Panc1 (cell line): ENCODE measurements at regions not wholly inside any gene's neighbourhood (a gene's known extent, or its start where the extent isn't known, plus 50 kb on each side); places are given as distances from the start of the nearest gene placed in this dataset.

Experiments used
- ATAC-seq: fragments of 200-7000 bp; cut with Tn5 transposase; 2 replicates; pipeline ENCODE4 v1.9.1; 2020; ENCODE audit warnings: mild to moderate bottlenecking, moderate library complexity
- BruUV-seq: library from RNA; stranded (reverse); fragments of 400-500 nt; replicated peaks from 2 replicates; lab custom pipeline; 2021; lab: Mats Ljungman, UMichigan
- CTCF ChIA-PET: fragments of 300-600 bp; sonication (Branson Sonifier 250); formaldehyde crosslinking; loops from one replicate; lab custom pipeline; 2022; ENCODE audit warnings: antibody characterized with exemption; lab: Charles Lee
- POLR2A ChIA-PET: fragments of 300-600 bp; sonication (Branson Sonifier 250); formaldehyde crosslinking; loops from one replicate; lab custom pipeline; 2022; ENCODE audit warnings: antibody characterized with exemption; lab: Charles Lee
- DNase-seq: peaks from one replicate; pipeline ENCODE4 v3.0.0-alpha.2; 2010; ENCODE audit warnings: low read depth, low spot score
- H3K27ac ChIP-seq: 2 replicates; pipeline ENCODE4 v1.5.1; 2011; ENCODE audit warnings: mild to moderate bottlenecking, low read length, inconsistent platforms
- H3K27me3 ChIP-seq: fragments of 200-500 bp; sonication (Bioruptor generic); 2 replicates; pipeline ENCODE4 v1.6.0; 2014; ENCODE audit warnings: low read length, inconsistent platforms; ENCODE audit not compliant: control insufficient read depth, insufficient read depth
- H3K36me3 ChIP-seq: fragments of 200-500 bp; sonication (Bioruptor generic); 2 replicates; pipeline ENCODE4 v1.5.1; 2014; ENCODE audit warnings: inconsistent platforms, mild to moderate bottlenecking, low read length, moderate library complexity; ENCODE audit not compliant: control insufficient read depth, insufficient read depth
- H3K4me1 ChIP-seq: 2 replicates; pipeline ENCODE4 v1.5.1; 2011; ENCODE audit warnings: inconsistent platforms, mild to moderate bottlenecking, low read length, moderate library complexity; ENCODE audit not compliant: control insufficient read depth, insufficient read depth
- H3K4me3 ChIP-seq, 2 experiments: 2 replicates each; pipeline ENCODE4 v1.5.1; 2011 to 2012; ENCODE audit warnings: low read depth in 2 of 2, low read length in 2 of 2, mild to moderate bottlenecking in 2 of 2, inconsistent platforms in 1 of 2, moderate library complexity in 1 of 2
- H3K9me3 ChIP-seq: fragments of 200-500 bp; sonication (Bioruptor generic); 2 replicates; pipeline ENCODE4 v1.5.1; 2014; ENCODE audit warnings: low read depth, mild to moderate bottlenecking, inconsistent platforms, low read length, moderate library complexity; ENCODE audit not compliant: control insufficient read depth, insufficient read depth
- POLR2AphosphoS5 ChIP-seq: IDR thresholded peaks from 2 replicates; pipeline ENCODE4 v1.6.1; 2012; ENCODE audit warnings: mild to moderate bottlenecking, low read depth, low read length, moderate library complexity
- SIN3A ChIP-seq: IDR thresholded peaks from 2 replicates; pipeline ENCODE4 v1.6.1; 2012; ENCODE audit warnings: low read depth, mild to moderate bottlenecking, low read length, moderate library complexity, borderline replicate concordance; ENCODE audit not compliant: insufficient read depth
- TCF7L2 ChIP-seq: IDR thresholded peaks from 2 replicates; pipeline ENCODE4 v1.6.1; 2011; ENCODE audit warnings: mild to moderate bottlenecking, low read depth, low read length, inconsistent platforms
- in situ Hi-C: cut with HindIII; loops from 2 replicates; pipeline ENCODE4 v1.10.0; 2016; ENCODE audit warnings: low sequenced_read_pairs, low pct_unique_long_range_greater_than_20kb
- intact Hi-C: fragments of 100-400 bp; cut with micrococcal nuclease; formaldehyde crosslinking; loops from one replicate; pipeline ENCODE4 v1.10.0; 2022; ENCODE audit not compliant: unreplicated experiment
- TF ChIP-seq, protein P1 (sequence below): fragments of 450-650 bp; IDR thresholded peaks from 2 replicates; pipeline ENCODE4 v1.5.1; 2017; ENCODE audit warnings: mild to moderate bottlenecking
- TF ChIP-seq, protein P2 (sequence below), 2 experiments: IDR thresholded peaks; 2 replicates each; pipeline ENCODE4 v1.6.1; 2011 to 2012; ENCODE audit warnings: low read depth in 2 of 2, control low read depth in 1 of 2, low read length in 1 of 2, mild to moderate bottlenecking in 1 of 2, moderate library complexity in 1 of 2; ENCODE audit not compliant: insufficient read depth in 1 of 2

- Histone ChIP-seq H3K36me3 (no peaks in the 10 kb centered on the region), H3K27me3 (no peaks in the 10 kb centered on the region), H3K4me1 (no peaks in the 10 kb centered on the region), H3K9me3 (no peaks in the 10 kb centered on the region), H3K4me3 (no peak overlapping the region), H3K27ac (no peak overlapping the region)
- TF ChIP-seq POLR2AphosphoS5: no peak
- TF ChIP-seq, protein P1, sequence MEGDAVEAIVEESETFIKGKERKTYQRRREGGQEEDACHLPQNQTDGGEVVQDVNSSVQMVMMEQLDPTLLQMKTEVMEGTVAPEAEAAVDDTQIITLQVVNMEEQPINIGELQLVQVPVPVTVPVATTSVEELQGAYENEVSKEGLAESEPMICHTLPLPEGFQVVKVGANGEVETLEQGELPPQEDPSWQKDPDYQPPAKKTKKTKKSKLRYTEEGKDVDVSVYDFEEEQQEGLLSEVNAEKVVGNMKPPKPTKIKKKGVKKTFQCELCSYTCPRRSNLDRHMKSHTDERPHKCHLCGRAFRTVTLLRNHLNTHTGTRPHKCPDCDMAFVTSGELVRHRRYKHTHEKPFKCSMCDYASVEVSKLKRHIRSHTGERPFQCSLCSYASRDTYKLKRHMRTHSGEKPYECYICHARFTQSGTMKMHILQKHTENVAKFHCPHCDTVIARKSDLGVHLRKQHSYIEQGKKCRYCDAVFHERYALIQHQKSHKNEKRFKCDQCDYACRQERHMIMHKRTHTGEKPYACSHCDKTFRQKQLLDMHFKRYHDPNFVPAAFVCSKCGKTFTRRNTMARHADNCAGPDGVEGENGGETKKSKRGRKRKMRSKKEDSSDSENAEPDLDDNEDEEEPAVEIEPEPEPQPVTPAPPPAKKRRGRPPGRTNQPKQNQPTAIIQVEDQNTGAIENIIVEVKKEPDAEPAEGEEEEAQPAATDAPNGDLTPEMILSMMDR: no peak
- BruUV-seq: no TSS peak
- ChIA-PET CTCF (no interaction called here), POLR2A (no interaction called here)
- intact Hi-C loops: no loop called here
- no peak for DNase-seq
- ATAC-seq: no peak
- in situ Hi-C loops: no loop called here
These were observed 102.3 kb upstream of the WDR72 start for GRCh38 chr15:53861792-53862191.

- no peak overlapping the region for H3K4me3 ChIP-seq
- H3K4me1 ChIP-seq: no peaks in the 10 kb centered on the region
- CTCF ChIA-PET: no interaction called here
- ATAC-seq (no peak), DNase-seq (no peak)
- no peak overlapping the region for H3K27ac ChIP-seq
- intact Hi-C loops: no loop called here
- no peaks in the 10 kb centered on the region for H3K27me3 ChIP-seq
- in situ Hi-C loops: no loop called here
- no peaks in the 10 kb centered on the region for H3K36me3 ChIP-seq
- 0 out of 2 replicates have a peak, but pooled peaks cover 2% of the 10 kb centered on the region for H3K9me3 ChIP-seq
- POLR2A ChIA-PET: no interaction called here
- TF ChIP-seq SIN3A (no peak), TCF7L2 (no peak), POLR2AphosphoS5 (no peak)
- TF ChIP-seq, protein P2, sequence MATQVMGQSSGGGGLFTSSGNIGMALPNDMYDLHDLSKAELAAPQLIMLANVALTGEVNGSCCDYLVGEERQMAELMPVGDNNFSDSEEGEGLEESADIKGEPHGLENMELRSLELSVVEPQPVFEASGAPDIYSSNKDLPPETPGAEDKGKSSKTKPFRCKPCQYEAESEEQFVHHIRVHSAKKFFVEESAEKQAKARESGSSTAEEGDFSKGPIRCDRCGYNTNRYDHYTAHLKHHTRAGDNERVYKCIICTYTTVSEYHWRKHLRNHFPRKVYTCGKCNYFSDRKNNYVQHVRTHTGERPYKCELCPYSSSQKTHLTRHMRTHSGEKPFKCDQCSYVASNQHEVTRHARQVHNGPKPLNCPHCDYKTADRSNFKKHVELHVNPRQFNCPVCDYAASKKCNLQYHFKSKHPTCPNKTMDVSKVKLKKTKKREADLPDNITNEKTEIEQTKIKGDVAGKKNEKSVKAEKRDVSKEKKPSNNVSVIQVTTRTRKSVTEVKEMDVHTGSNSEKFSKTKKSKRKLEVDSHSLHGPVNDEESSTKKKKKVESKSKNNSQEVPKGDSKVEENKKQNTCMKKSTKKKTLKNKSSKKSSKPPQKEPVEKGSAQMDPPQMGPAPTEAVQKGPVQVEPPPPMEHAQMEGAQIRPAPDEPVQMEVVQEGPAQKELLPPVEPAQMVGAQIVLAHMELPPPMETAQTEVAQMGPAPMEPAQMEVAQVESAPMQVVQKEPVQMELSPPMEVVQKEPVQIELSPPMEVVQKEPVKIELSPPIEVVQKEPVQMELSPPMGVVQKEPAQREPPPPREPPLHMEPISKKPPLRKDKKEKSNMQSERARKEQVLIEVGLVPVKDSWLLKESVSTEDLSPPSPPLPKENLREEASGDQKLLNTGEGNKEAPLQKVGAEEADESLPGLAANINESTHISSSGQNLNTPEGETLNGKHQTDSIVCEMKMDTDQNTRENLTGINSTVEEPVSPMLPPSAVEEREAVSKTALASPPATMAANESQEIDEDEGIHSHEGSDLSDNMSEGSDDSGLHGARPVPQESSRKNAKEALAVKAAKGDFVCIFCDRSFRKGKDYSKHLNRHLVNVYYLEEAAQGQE (IDR thresholded peaks at IDR 0.05; ENCODE audit: insufficient read depth in 1 of 2, low read depth in 2 of 2, low read length in 1 of 2): no peak
- TF ChIP-seq, protein P1: no peak
- no TSS peak for BruUV-seq
These were observed 91.8 kb upstream of the WDR72 start for GRCh38 chr15:53851110-53851848.
